HEK293T (cell line): ENCODE measurements at regions not wholly inside any gene's neighbourhood (a gene's known extent, or its start where the extent isn't known, plus 50 kb on each side); places are given as distances from the start of the nearest gene placed in this dataset.

Experiments
- FOXA1 ChIP-seq: fragments of 450-650 bp; IDR thresholded peaks from 2 replicates; pipeline ENCODE4 v1.6.1; 2016; ENCODE audit warnings: mild to moderate bottlenecking
- FOXK2 ChIP-seq: fragments of 450-650 bp; IDR thresholded peaks from 2 replicates; pipeline ENCODE4 v1.6.1; 2016; ENCODE audit warnings: mild to moderate bottlenecking
- FOXM1 ChIP-seq: fragments of 450-650 bp; IDR thresholded peaks from 2 replicates; pipeline ENCODE4 v1.6.1; 2017; ENCODE audit warnings: mild to moderate bottlenecking, borderline replicate concordance
- HDGF ChIP-seq: fragments of 450-650 bp; IDR thresholded peaks from 2 replicates; pipeline ENCODE4 v1.6.1; 2017; ENCODE audit warnings: antibody characterized with exemption, borderline replicate concordance
- L3MBTL2 ChIP-seq: fragments of 450-650 bp; conservative IDR thresholded peaks from 2 replicates; pipeline ENCODE4 v1.6.1; 2016; ENCODE audit warnings: mild to moderate bottlenecking
- SP1 ChIP-seq: fragments of 450-650 bp; IDR thresholded peaks from 2 replicates; pipeline ENCODE4 v1.6.1; 2017
- ZNF384 ChIP-seq: fragments of 450-650 bp; IDR thresholded peaks from 2 replicates; pipeline ENCODE4 v1.6.1; 2016

GRCh38 chr10:29719281-29719675 lies 84.5 kb upstream of the SVIL start:
- no peak for TF ChIP-seq FOXK2
- TF ChIP-seq FOXA1 = no peak
- no peak for TF ChIP-seq HDGF
- TF ChIP-seq FOXM1 = no peak
- TF ChIP-seq SP1 = no peak
- no peak for TF ChIP-seq L3MBTL2
- no peak for TF ChIP-seq ZNF384
